BE2C (cell line): ENCODE measurements at regions not wholly inside any gene's neighbourhood (a gene's known extent, or its start where the extent isn't known, plus 50 kb on each side); places are given as distances from the start of the nearest gene placed in this dataset.

Experiments used
- DNase-seq: peaks from one replicate; pipeline ENCODE4 v3.0.0-alpha.2; 2020
- H3K27me3 ChIP-seq: fragments of 250-450 bp; sonication (Bioruptor Pico); 2 replicates; pipeline ENCODE4 v1.5.1; 2020; ENCODE audit warnings: mild to moderate bottlenecking
- H3K36me3 ChIP-seq: fragments of 250-450 bp; sonication (Bioruptor Pico); 2 replicates; pipeline ENCODE4 v1.5.1; 2020; ENCODE audit warnings: mild to moderate bottlenecking
- H3K4me1 ChIP-seq: fragments of 250-450 bp; sonication (Bioruptor Pico); 2 replicates; pipeline ENCODE4 v1.5.1; 2020
- H3K4me3 ChIP-seq: 2 replicates; pipeline ENCODE4 v1.5.1; 2011; ENCODE audit warnings: low read depth, low read length
- H3K9me3 ChIP-seq: fragments of 250-450 bp; sonication (Bioruptor Pico); 2 replicates; pipeline ENCODE4 v1.5.1; 2020
- CTCF ChIP-seq: IDR thresholded peaks from 2 replicates; pipeline ENCODE4 v1.5.1; 2012; ENCODE audit warnings: mild to moderate bottlenecking, low read depth, low read length

- H3K36me3 ChIP-seq = no peaks in the 10 kb centered on the region
- H3K9me3 ChIP-seq = no peaks in the 10 kb centered on the region
- no peaks in the 10 kb centered on the region for H3K4me1 ChIP-seq
- no peak for DNase-seq
- no peaks in the 10 kb centered on the region for H3K27me3 ChIP-seq
- no peak for TF ChIP-seq CTCF
- H3K4me3 ChIP-seq = no peak overlapping the region
Measured at GRCh38 chr6:159493231-159493897, 199.7 kb downstream of the SOD2 start.

- Histone ChIP-seq H3K36me3 (no peaks in the 10 kb centered on the region), H3K4me3 (no peak overlapping the region), H3K27me3 (no peaks in the 10 kb centered on the region), H3K4me1 (no peaks in the 10 kb centered on the region), H3K9me3 (no peaks in the 10 kb centered on the region)
- no peak for DNase-seq
- TF ChIP-seq CTCF = no peak
Measured at GRCh38 chr6:159490298-159490937, 202.6 kb downstream of the SOD2 start.

- Histone ChIP-seq H3K27me3 (peaks cover 3% of the 10 kb centered on the region; the same call in 1 of the 2 replicates), H3K36me3 (no peaks in the 10 kb centered on the region), H3K4me1 (no peaks in the 10 kb centered on the region), H3K9me3 (no peaks in the 10 kb centered on the region), H3K4me3 (no peak overlapping the region)
- no peak for TF ChIP-seq CTCF
- DNase-seq = no peak
Measured at GRCh38 chr6:159487636-159488035, 205.4 kb downstream of the SOD2 start.

GRCh38 chr6:159483259-159483658, 209.8 kb downstream of the SOD2 start:
- Histone ChIP-seq H3K4me3 (no peak overlapping the region), H3K27me3 (peaks cover 7% of the 10 kb centered on the region; the same call in 1 of the 2 replicates), H3K36me3 (no peaks in the 10 kb centered on the region), H3K9me3 (no peaks in the 10 kb centered on the region), H3K4me1 (no peaks in the 10 kb centered on the region)
- TF ChIP-seq CTCF = no peak
- DNase-seq = no peak

- TF ChIP-seq CTCF = no peak
- Histone ChIP-seq H3K36me3 (no peaks in the 10 kb centered on the region), H3K4me3 (no peak overlapping the region), H3K9me3 (no peaks in the 10 kb centered on the region), H3K4me1 (no peaks in the 10 kb centered on the region), H3K27me3 (peaks cover 7% of the 10 kb centered on the region; the same call in 1 of the 2 replicates)
- no peak for DNase-seq
Measured at GRCh38 chr6:159481897-159482296, 211.1 kb downstream of the SOD2 start.

- TF ChIP-seq CTCF = no peak
- H3K27me3 ChIP-seq = peaks cover 7% of the 10 kb centered on the region; the same call in 1 of the 2 replicates
- no peak overlapping the region for H3K4me3 ChIP-seq
Measured at GRCh38 chr6:159480471-159480870, 212.6 kb downstream of the SOD2 start.

More at GRCh38 chr6:159480471-159480870, 212.6 kb downstream of the SOD2 start:
- Histone ChIP-seq H3K9me3 (no peaks in the 10 kb centered on the region), H3K4me1 (no peaks in the 10 kb centered on the region), H3K36me3 (no peaks in the 10 kb centered on the region)
- DNase-seq = no peak
